MM.1S (cell line): ENCODE measurements at regions not wholly inside any gene's neighbourhood (a gene's known extent, or its start where the extent isn't known, plus 50 kb on each side); places are given as distances from the start of the nearest gene placed in this dataset.

Experiments
- DNase-seq: peaks from one replicate; pipeline ENCODE4 v3.0.0-alpha.2; 2015
- H2AFZ ChIP-seq: fragments of 300-600 bp; sonication (generic); 2 replicates; pipeline ENCODE4 v1.6.0; 2016; ENCODE audit warnings: antibody characterized with exemption, low read length
- H3F3A ChIP-seq: fragments of 300-600 bp; sonication (generic); 2 replicates; pipeline ENCODE4 v1.6.1; 2016; ENCODE audit warnings: mild to moderate bottlenecking, antibody characterized with exemption, low read length, moderate library complexity, mixed read lengths; ENCODE audit not compliant: insufficient read depth
- H3K27ac ChIP-seq: fragments of 300-600 bp; sonication (generic); 2 replicates; pipeline ENCODE4 v1.5.1; 2016; ENCODE audit warnings: mild to moderate bottlenecking, low read length
- H3K27me3 ChIP-seq: fragments of 300-600 bp; sonication (generic); replicated peaks from 2 replicates; pipeline ENCODE4 v1.6.0; 2016; ENCODE audit warnings: low read length; ENCODE audit not compliant: insufficient read depth
- H3K36me3 ChIP-seq: fragments of 300-600 bp; sonication (generic); replicated peaks from 2 replicates; pipeline ENCODE4 v1.6.1; 2016; ENCODE audit warnings: mild to moderate bottlenecking, low read length, mixed read lengths; ENCODE audit not compliant: insufficient read depth
- H3K4me1 ChIP-seq: fragments of 300-600 bp; sonication (generic); 2 replicates; pipeline ENCODE4 v1.6.1; 2016; ENCODE audit warnings: low read length, mixed read lengths
- H3K4me2 ChIP-seq: fragments of 300-600 bp; sonication (generic); 2 replicates; pipeline ENCODE4 v1.6.0; 2016; ENCODE audit warnings: low read depth, low read length
- H3K4me3 ChIP-seq: fragments of 300-600 bp; sonication (generic); 2 replicates; pipeline ENCODE4 v1.5.1; 2016; ENCODE audit warnings: low read length, mixed read lengths
- H3K79me2 ChIP-seq: fragments of 300-600 bp; sonication (generic); 2 replicates; pipeline ENCODE4 v1.6.1; 2016; ENCODE audit warnings: mixed run types, low read length, mixed read lengths
- H3K9ac ChIP-seq: fragments of 300-600 bp; sonication (generic); 2 replicates; pipeline ENCODE4 v1.6.1; 2016; ENCODE audit warnings: low read length, mixed read lengths
- H3K9me2 ChIP-seq: fragments of 300-600 bp; sonication (generic); replicated peaks from 2 replicates; pipeline ENCODE4 v1.6.1; 2016; ENCODE audit warnings: mild to moderate bottlenecking, low read length, mixed read lengths; ENCODE audit not compliant: insufficient read depth
- H3K9me3 ChIP-seq: fragments of 300-600 bp; sonication (generic); replicated peaks from 2 replicates; pipeline ENCODE4 v1.6.1; 2016; ENCODE audit warnings: mild to moderate bottlenecking, low read length, mixed read lengths; ENCODE audit not compliant: insufficient read depth
- H4K20me1 ChIP-seq: fragments of 300-600 bp; sonication (generic); 2 replicates; pipeline ENCODE4 v1.6.1; 2016; ENCODE audit warnings: mild to moderate bottlenecking, low read length, moderate library complexity, mixed read lengths; ENCODE audit not compliant: insufficient read depth
- EZH2 ChIP-seq: fragments of 300-600 bp; sonication (generic); optimal IDR thresholded peaks from 2 replicates; pipeline ENCODE3; 2017; ENCODE audit warnings: low read depth, mild to moderate bottlenecking, antibody characterized with exemption, low read length, mixed read lengths
- EZH2phosphoT487 ChIP-seq: fragments of 300-600 bp; sonication (generic); IDR thresholded peaks from 2 replicates; pipeline ENCODE4 v1.6.1; 2018; ENCODE audit warnings: antibody characterized with exemption, low read length
- TF ChIP-seq, protein P1 (sequence below): fragments of 300-600 bp; sonication (generic); IDR thresholded peaks from 2 replicates; pipeline ENCODE4 v1.5.1; 2016; ENCODE audit warnings: antibody characterized with exemption, low read length, mixed read lengths

DNA sequence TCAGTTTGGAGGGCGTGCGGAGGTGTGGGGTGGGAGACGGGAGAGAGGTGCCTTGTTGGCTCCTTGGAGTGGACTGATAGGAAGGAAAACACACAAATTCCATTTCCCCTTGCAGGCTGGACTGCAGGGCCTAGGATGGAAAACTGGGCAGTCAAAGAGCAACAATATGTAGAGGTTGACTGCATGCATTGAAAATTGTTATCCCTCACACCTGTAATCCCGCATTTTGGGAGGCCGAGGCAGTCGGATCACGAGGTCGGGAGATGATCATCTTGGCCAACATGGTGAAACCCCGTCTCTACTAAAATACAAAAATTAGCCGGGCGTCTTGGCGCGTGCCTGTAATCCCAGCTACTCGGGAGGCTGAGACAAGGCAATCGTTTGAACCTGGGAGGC lies 128.2 kb downstream of the PPIAL4G start:
- H3K4me3 ChIP-seq = no peak overlapping the region

DNA sequence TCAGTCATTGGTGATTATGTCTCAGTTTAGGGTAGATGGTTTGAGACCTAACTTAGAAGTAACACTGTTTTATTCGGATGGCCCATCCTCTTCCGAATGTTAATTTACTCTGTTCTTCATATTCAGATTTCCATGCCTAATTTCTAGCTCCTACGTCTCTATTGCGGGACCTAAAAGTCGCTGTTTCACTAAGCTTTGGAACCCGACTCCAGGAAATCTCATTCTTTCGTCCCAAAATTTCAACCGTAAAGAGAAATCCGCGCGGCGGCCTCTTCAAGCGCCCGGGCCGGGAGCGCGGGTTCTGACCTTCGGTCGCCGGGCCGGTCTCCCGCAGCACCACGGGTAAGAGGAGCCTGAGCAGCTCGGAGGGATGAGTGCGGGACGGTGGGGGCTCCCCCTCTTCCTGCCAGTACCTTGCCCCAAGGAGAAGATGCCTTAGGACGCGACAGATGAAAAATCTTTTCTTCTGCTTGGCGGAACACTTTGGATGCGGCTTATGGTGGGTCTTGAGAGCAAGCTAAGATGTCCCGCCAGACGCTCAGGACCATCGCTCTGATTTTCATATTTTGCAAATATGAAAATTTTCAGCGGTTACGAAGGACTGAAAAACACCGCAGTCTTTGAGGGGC lies 128.7 kb downstream of the PPIAL4G start:
- Histone ChIP-seq H3K36me3 (no peaks in the 10 kb centered on the region), H3K27ac (no peak overlapping the region), H3K79me2 (no peaks in the 10 kb centered on the region), H3K4me2 (no peak overlapping the region), H3K4me3 (no peak overlapping the region), H4K20me1 (no peaks in the 10 kb centered on the region), H3K9ac (no peak overlapping the region), H3K27me3 (no peaks in the 10 kb centered on the region), H2AFZ (no peak overlapping the region), H3K9me3 (no peaks in the 10 kb centered on the region), H3K9me2 (no peaks in the 10 kb centered on the region), H3F3A (no peaks in the 10 kb centered on the region), H3K4me1 (no peaks in the 10 kb centered on the region)
- no peak for TF ChIP-seq EZH2phosphoT487
- TF ChIP-seq, protein P1, sequence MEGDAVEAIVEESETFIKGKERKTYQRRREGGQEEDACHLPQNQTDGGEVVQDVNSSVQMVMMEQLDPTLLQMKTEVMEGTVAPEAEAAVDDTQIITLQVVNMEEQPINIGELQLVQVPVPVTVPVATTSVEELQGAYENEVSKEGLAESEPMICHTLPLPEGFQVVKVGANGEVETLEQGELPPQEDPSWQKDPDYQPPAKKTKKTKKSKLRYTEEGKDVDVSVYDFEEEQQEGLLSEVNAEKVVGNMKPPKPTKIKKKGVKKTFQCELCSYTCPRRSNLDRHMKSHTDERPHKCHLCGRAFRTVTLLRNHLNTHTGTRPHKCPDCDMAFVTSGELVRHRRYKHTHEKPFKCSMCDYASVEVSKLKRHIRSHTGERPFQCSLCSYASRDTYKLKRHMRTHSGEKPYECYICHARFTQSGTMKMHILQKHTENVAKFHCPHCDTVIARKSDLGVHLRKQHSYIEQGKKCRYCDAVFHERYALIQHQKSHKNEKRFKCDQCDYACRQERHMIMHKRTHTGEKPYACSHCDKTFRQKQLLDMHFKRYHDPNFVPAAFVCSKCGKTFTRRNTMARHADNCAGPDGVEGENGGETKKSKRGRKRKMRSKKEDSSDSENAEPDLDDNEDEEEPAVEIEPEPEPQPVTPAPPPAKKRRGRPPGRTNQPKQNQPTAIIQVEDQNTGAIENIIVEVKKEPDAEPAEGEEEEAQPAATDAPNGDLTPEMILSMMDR = no peak
- no peak for TF ChIP-seq EZH2
- no peak for DNase-seq

More for the DNA sequence above, 128.2 kb downstream of the PPIAL4G start:
- Histone ChIP-seq H3K4me1 (no peaks in the 10 kb centered on the region), H3K9ac (no peak overlapping the region), H2AFZ (no peak overlapping the region), H3K27ac (no peak overlapping the region), H3K36me3 (no peaks in the 10 kb centered on the region), H3K9me3 (no peaks in the 10 kb centered on the region), H4K20me1 (no peaks in the 10 kb centered on the region), H3F3A (no peaks in the 10 kb centered on the region), H3K79me2 (no peaks in the 10 kb centered on the region), H3K4me2 (no peak overlapping the region), H3K27me3 (no peaks in the 10 kb centered on the region), H3K9me2 (no peaks in the 10 kb centered on the region)
- DNase-seq = no peak
- TF ChIP-seq, protein P1 = no peak
- TF ChIP-seq EZH2 (no peak), EZH2phosphoT487 (no peak)

DNA sequence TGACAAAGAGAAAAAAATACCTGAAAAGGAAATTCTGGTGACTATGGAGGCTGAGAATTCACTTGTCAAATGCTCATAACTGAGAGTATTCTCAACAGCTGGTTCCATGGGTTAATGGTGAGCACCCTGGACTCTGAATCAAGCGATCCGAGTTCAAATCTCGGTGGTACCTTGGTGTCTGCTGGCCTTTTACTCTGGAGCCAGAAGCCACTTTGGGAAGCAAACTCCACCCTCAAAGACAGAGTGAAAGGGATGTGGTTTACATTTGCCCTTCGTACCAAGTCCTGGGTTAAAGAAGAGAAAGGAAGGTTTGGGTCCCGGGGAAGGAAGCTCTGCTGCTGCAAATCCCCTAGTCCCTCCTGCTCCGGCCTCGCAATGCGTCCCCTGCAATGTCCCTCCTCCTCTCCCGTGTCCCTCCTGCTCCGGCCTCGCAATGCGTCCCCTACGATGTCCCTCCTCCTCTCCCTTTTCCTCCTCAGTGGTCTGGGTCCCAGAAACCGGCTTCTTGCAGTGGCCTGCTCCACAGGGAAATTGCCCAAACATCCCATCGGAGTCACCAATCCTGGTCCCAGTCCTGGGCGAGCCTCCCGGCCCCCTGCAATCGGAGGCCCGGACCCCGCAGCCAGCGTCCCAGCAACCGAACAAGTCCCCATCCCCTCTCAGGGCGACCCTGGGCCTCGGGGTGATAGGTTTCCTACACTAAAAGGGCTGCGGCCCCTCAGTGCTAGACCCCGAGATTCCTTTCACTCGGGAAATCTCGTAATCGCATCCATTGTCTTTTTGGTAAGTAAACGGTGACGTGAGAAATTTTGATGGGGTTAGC lies 129.4 kb downstream of the PPIAL4G start:
- Histone ChIP-seq H3K27me3 (no peaks in the 10 kb centered on the region), H3K9me3 (no peaks in the 10 kb centered on the region), H3F3A (peaks cover 5% of the 10 kb centered on the region), H3K27ac (no peak overlapping the region), H3K9ac (no peak overlapping the region), H3K79me2 (no peaks in the 10 kb centered on the region), H4K20me1 (no peaks in the 10 kb centered on the region), H2AFZ (no peak overlapping the region), H3K36me3 (no peaks in the 10 kb centered on the region), H3K9me2 (no peaks in the 10 kb centered on the region), H3K4me2 (no peak overlapping the region), H3K4me1 (peaks cover 6% of the 10 kb centered on the region), H3K4me3 (no peak overlapping the region)
- DNase-seq = no peak
- no peak for TF ChIP-seq EZH2phosphoT487
